PC-3 (cell line): ENCODE measurements at regions not wholly inside any gene's neighbourhood (a gene's known extent, or its start where the extent isn't known, plus 50 kb on each side); places are given as distances from the start of the nearest gene placed in this dataset.

Experiments
- EZH2 ChIP-seq: fragments of 300-600 bp; sonication (generic); IDR thresholded peaks from one replicate; pipeline ENCODE4 v1.6.1; 2017; ENCODE audit warnings: antibody characterized with exemption, mild to moderate bottlenecking, low read length; ENCODE audit not compliant: unreplicated experiment
- EZH2phosphoT487 ChIP-seq: fragments of 300-600 bp; sonication (generic); IDR thresholded peaks from 2 replicates; pipeline ENCODE4 v1.6.1; 2018; ENCODE audit warnings: mild to moderate bottlenecking, antibody characterized with exemption, low read length, borderline replicate concordance
- TF ChIP-seq, protein P1 (sequence below): fragments of 300-600 bp; sonication (generic); conservative IDR thresholded peaks from 2 replicates; pipeline ENCODE4 v1.5.1; 2017; ENCODE audit warnings: antibody characterized with exemption, low read depth, mild to moderate bottlenecking, low read length

DNA sequence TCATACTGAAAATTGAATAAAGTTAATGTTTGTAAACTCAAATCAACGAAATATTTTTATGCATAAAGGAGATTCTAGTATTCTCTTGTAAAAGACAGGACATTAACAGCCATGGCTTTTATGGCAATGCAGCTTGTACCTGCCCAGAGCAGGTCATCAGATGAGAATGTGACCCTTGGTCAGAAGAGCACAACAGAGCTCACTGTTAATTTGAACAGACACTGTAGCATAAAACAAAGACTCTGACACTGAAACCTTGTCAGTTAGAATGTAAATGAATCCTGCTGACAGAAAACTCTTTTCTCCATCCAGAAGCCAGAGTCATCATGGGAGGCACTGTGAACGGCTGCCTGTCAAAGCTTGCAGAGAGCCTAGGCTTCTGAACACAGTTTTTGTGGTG, 410.6 kb downstream of the RAP2B start:
- TF ChIP-seq, protein P1, sequence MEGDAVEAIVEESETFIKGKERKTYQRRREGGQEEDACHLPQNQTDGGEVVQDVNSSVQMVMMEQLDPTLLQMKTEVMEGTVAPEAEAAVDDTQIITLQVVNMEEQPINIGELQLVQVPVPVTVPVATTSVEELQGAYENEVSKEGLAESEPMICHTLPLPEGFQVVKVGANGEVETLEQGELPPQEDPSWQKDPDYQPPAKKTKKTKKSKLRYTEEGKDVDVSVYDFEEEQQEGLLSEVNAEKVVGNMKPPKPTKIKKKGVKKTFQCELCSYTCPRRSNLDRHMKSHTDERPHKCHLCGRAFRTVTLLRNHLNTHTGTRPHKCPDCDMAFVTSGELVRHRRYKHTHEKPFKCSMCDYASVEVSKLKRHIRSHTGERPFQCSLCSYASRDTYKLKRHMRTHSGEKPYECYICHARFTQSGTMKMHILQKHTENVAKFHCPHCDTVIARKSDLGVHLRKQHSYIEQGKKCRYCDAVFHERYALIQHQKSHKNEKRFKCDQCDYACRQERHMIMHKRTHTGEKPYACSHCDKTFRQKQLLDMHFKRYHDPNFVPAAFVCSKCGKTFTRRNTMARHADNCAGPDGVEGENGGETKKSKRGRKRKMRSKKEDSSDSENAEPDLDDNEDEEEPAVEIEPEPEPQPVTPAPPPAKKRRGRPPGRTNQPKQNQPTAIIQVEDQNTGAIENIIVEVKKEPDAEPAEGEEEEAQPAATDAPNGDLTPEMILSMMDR, result no peak
- TF ChIP-seq EZH2, result no peak
- TF ChIP-seq EZH2phosphoT487, result no peak
